ENCODE measurements at regions not wholly inside any gene's neighbourhood (a gene's known extent, or its start where the extent isn't known, plus 50 kb on each side); places are given as distances from the start of the nearest gene placed in this dataset.

GRCh38 chr12:28814246-28814645 is 334.8 kb upstream of the FAR2 start:
- Histone ChIP-seq H2BK120ac (ENCODE audit: low read depth, low read length, poor library complexity, severe bottlenecking) (no peak overlapping the region), H3K4me1 (ENCODE audit: insufficient read depth, low read length) (no peaks in the 10 kb centered on the region), H3T11ph (ENCODE audit: low read length) (no peak overlapping the region), H2BK12ac (ENCODE audit: insufficient read length, low read depth, low read length) (no peak overlapping the region), H4K91ac (ENCODE audit: insufficient read length, low read depth, low read length) (no peak overlapping the region), H3K4me2 (ENCODE audit: insufficient read depth, insufficient read length, low read length) (no peak overlapping the region), H3K23ac (ENCODE audit: insufficient read length, low read depth, low read length) (no peak overlapping the region), H3K9ac (ENCODE audit: extremely low read depth, insufficient read length, low read length) (no peak overlapping the region), H4K5ac (ENCODE audit: insufficient read length, low read depth, low read length) (no peak overlapping the region), H2BK20ac (ENCODE audit: low read depth, low read length, poor library complexity, severe bottlenecking) (no peak overlapping the region), H3K79me2 (ENCODE audit: insufficient read depth, low read length) (no peaks in the 10 kb centered on the region), H3K79me1 (ENCODE audit: insufficient read depth, low read depth, low read length, poor library complexity, severe bottlenecking) (no peaks in the 10 kb centered on the region), H3K14ac (ENCODE audit: insufficient read depth, low read length) (no peak overlapping the region), H3K9me3 (ENCODE audit: control insufficient read depth, low read depth, low read length) (peaks cover 6% of the 10 kb centered on the region), H3K23me2 (ENCODE audit: insufficient read length, low read depth, low read length, poor library complexity, severe bottlenecking) (no peaks in the 10 kb centered on the region), H3K4ac (ENCODE audit: low read depth, low read length) (no peak overlapping the region), H3K27me3 (ENCODE audit: insufficient read depth, low read length) (no peaks in the 10 kb centered on the region), H3K18ac (ENCODE audit: insufficient read length, low read depth, low read length) (no peak overlapping the region), H2BK15ac (ENCODE audit: low read depth, low read length) (no peak overlapping the region), H2AK5ac (ENCODE audit: insufficient read length, low read length) (no peak overlapping the region), H4K20me1 (ENCODE audit: control insufficient read depth, insufficient read depth, insufficient read length) (no peaks in the 10 kb centered on the region), H3K27ac (ENCODE audit: insufficient read length, low read depth, low read length) (no peak overlapping the region), H2AFZ (ENCODE audit: low read length) (no peak overlapping the region), H3K56ac (ENCODE audit: insufficient read length, low read depth, low read length) (no peak overlapping the region), H4K8ac (replicated peaks; ENCODE audit: insufficient read length, low read depth, low read length) (no peak overlapping the region), H2BK5ac (ENCODE audit: insufficient read length, low read length) (no peak overlapping the region)
- DNase-seq: no peak
- peaks cover 16 to 20% of the 10 kb centered on the region in 2 experiments for H3K9me3 Mint-ChIP-seq
- peaks cover 12 to 15% (median 12%) of the 10 kb centered on the region in 3 experiments for H3K36me3 Mint-ChIP-seq (ENCODE audit: insufficient read depth in 1 of 3, low read depth in 3 of 3)
- no CpG with 5 or more reads among the region's 4 CpGs for WGBS (ENCODE audit: extremely low coverage, insufficient read length, low lambda C conversion rate)
- H3K4me3 Mint-ChIP-seq: no peak overlapping the region
- no peaks in the 10 kb centered on the region; the same call in 1 of the 2 replicates for H3K27me3 Mint-ChIP-seq (ENCODE audit: low read depth)
- peaks cover 0 to 7% of the 10 kb centered on the region in 2 experiments; a peak in 2 of 4 replicates for H3K4me1 Mint-ChIP-seq
- no peak for TF ChIP-seq CTCF (conservative IDR thresholded peaks at IDR 0.05)
- H3K27ac Mint-ChIP-seq: peak overlapping the region in 1 of 3 experiments; percentile 57; a peak in 1 of 7 replicates

All from H9 (cell line).